ENCODE measurements at regions not wholly inside any gene's neighbourhood (a gene's known extent, or its start where the extent isn't known, plus 50 kb on each side); places are given as distances from the start of the nearest gene placed in this dataset.

DNA sequence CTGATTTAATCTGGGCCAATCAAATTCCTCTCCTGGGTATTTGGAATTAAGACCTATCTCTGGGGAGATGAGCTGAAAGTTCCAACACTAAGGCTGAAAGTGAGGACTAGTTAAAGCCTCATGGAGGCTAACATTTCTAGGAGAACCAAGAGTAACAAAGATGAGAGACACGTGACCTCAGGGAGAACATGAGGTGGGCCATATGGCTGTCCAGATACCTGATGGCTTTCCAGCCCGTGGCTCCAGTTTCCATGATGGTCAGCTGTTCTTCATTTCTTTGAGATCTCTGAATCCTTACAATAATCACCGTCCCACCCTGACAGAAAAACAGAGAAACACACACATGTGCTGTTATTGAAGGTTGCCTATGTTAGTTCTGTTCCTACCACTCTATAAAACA, 66.1 kb downstream of the LEPR start:
- H3K9me3 Mint-ChIP-seq = no peaks in the 10 kb centered on the region
- no peak overlapping the region for H3K27ac Mint-ChIP-seq
- no peaks in the 10 kb centered on the region for H3K36me3 Mint-ChIP-seq (ENCODE audit: low read depth)
- no peaks in the 10 kb centered on the region for H3K4me1 Mint-ChIP-seq (ENCODE audit: low read depth)
- H3K4me3 Mint-ChIP-seq = no peak overlapping the region
- no peaks in the 10 kb centered on the region for H3K27me3 Mint-ChIP-seq
- no peak for DNase-seq

DNA sequence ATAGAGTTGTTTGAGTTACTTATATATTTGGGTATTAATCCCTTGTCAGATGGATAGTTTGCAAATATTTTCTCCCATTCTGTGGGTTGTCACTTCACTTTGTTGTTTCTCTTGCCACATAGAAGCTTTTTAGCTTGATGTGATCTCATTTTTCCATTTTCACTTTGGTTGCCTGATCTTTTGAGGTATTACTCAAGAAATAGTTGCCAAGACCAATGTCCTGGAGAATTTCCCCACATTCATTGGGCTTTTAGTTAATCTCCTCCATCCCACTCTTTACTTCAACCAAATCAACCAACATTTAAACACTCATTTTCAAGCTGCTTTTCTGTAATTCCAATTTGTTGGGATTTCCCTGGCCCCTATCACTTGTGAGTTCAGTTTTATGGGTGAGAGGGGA, 69.0 kb downstream of the LEPR start:
- H3K27ac Mint-ChIP-seq = no peak overlapping the region
- H3K4me3 Mint-ChIP-seq = no peak overlapping the region
- no peak for DNase-seq
- H3K9me3 Mint-ChIP-seq = no peaks in the 10 kb centered on the region
- no peaks in the 10 kb centered on the region for H3K27me3 Mint-ChIP-seq
- no peaks in the 10 kb centered on the region for H3K4me1 Mint-ChIP-seq (ENCODE audit: low read depth)
- no peaks in the 10 kb centered on the region for H3K36me3 Mint-ChIP-seq (ENCODE audit: low read depth)

DNA sequence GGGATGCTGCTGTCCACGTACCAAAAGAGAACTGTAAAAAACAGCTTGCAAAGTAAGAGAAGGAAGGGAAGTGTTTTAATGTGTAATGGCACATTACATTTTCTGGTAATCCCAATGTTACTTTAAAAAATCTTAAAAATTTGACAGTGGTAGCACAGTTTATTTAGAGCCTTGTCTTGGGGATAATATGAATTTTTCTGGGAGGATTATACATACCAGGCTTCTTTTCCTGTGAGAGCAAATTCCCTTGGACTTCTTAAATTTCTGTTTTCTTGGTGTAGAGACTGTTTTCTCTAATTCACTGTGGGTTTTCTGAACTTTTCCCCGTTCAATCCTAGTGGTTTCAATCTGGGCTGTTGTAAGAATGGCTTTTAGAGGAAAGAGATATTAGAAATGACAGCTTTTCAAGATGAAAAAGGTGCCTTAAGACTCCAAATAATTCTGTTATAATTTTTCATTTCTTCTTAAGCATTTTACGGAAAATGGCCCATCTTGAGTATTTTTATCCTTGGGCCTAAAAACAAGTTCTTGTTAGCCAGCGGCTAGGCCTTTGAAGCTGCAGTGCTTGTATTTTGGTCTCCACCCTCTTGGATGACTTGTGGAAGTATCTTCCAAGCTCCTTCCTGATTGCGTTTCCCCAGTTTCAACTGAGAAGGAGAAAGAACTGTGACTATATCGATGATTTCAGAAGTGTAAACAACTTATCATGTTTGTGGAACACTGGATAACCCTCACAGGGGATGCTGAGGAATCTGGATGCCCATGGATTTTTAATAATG, 70.0 kb downstream of the LEPR start:
- Mint-ChIP-seq H3K4me1 (ENCODE audit: low read depth) (no peaks in the 10 kb centered on the region), H3K4me3 (no peak overlapping the region), H3K27me3 (no peaks in the 10 kb centered on the region), H3K27ac (no peak overlapping the region), H3K9me3 (no peaks in the 10 kb centered on the region), H3K36me3 (ENCODE audit: low read depth) (no peaks in the 10 kb centered on the region)
- DNase-seq = no peak

DNA sequence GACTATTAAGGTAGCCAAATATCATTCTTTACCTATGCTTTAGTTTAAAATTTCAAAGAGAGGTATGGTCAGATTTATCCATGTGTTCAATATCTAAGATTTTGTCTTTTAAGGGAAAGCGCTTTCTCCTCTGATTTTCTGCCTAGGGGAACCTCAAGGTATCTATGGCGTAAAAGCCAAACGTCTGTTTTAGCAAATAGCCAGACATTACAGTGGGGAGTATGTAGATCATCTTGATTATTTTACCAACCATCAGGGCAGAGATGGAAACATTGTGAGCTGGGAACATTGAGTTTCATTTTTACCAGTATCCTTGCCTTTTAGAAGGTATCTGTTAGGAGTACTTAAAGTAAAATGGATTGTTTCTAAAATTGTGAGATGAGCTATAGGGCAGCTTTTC, 71.0 kb downstream of the LEPR start:
- Mint-ChIP-seq H3K36me3 (ENCODE audit: low read depth) (no peaks in the 10 kb centered on the region), H3K4me3 (no peak overlapping the region), H3K27me3 (peaks cover 3% of the 10 kb centered on the region), H3K4me1 (ENCODE audit: low read depth) (no peaks in the 10 kb centered on the region), H3K27ac (no peak overlapping the region), H3K9me3 (no peaks in the 10 kb centered on the region)
- no peak for DNase-seq

DNA sequence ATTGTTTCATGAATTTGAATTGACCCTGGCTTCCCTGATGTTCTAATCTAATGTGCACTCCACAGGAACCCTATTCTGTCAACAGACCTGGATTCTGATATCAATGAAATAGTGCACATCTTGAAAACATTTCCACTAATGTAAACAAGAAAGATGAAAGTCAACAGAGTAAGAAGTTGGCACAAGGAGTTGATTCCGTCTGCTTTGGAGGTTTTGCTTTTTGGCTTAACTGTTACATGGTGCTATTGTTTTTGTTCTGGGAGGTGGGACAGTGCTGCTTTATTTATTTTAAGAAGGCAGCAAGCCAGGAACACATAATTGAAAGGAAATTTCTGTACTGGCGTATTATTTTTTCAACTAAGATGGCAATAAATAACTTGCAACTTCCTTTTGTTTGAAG, 73.3 kb downstream of the LEPR start:
- Mint-ChIP-seq H3K4me1 (ENCODE audit: low read depth) (no peaks in the 10 kb centered on the region), H3K36me3 (ENCODE audit: low read depth) (no peaks in the 10 kb centered on the region), H3K9me3 (no peaks in the 10 kb centered on the region), H3K27me3 (peaks cover 3% of the 10 kb centered on the region), H3K27ac (no peak overlapping the region), H3K4me3 (no peak overlapping the region)
- DNase-seq = no peak

- no peaks in the 10 kb centered on the region for H3K36me3 Mint-ChIP-seq (ENCODE audit: low read depth)
- DNase-seq = no peak
- H3K4me1 Mint-ChIP-seq (ENCODE audit: low read depth) = no peaks in the 10 kb centered on the region
Measured at GRCh38 chr1:65494671-65495070, 74.2 kb downstream of the LEPR start.

GRCh38 chr1:65495137-65495536, 74.7 kb downstream of the LEPR start:
- no peak overlapping the region for H3K4me3 Mint-ChIP-seq
- no peaks in the 10 kb centered on the region for H3K4me1 Mint-ChIP-seq (ENCODE audit: low read depth)
- DNase-seq = no peak
- H3K36me3 Mint-ChIP-seq (ENCODE audit: low read depth) = no peaks in the 10 kb centered on the region
- H3K27me3 Mint-ChIP-seq = peaks cover 3% of the 10 kb centered on the region
- no peaks in the 10 kb centered on the region for H3K9me3 Mint-ChIP-seq
- no peak overlapping the region for H3K27ac Mint-ChIP-seq

More at GRCh38 chr1:65494671-65495070, 74.2 kb downstream of the LEPR start:
- no peaks in the 10 kb centered on the region for H3K9me3 Mint-ChIP-seq
- no peak overlapping the region for H3K27ac Mint-ChIP-seq
- H3K4me3 Mint-ChIP-seq = no peak overlapping the region
- H3K27me3 Mint-ChIP-seq = peaks cover 3% of the 10 kb centered on the region

DNA sequence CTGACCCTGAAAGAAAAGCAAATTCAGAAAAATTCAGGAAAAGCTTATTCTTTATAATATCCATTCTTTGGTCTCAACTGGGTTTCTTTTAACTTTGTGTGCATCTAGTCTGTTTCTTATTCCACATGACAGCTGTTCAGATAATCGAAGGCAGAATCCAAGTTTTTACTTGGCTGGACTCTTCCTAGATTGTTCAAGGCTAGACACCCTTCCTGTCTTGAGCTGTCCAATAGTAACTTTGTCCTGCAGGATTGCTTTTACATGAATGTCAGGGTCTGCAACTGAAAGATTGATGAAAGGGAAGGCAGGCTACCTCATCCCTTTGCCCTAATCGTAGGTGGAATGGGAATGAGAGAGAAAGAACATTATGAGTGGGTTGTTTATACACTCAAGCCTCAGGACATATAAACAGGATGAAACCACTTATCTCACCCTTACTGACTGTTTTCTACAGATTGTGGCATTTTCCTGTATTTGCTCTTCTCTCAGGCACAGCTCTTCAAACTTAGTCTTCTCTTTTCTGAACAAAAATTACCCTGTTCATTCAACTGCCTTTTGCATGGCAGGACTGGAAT, 76.9 kb downstream of the LEPR start:
- Mint-ChIP-seq H3K36me3 (ENCODE audit: low read depth) (no peaks in the 10 kb centered on the region), H3K9me3 (no peaks in the 10 kb centered on the region), H3K27ac (no peak overlapping the region), H3K4me1 (ENCODE audit: low read depth) (no peaks in the 10 kb centered on the region), H3K27me3 (peaks cover 3% of the 10 kb centered on the region), H3K4me3 (no peak overlapping the region)
- DNase-seq = no peak

DNA sequence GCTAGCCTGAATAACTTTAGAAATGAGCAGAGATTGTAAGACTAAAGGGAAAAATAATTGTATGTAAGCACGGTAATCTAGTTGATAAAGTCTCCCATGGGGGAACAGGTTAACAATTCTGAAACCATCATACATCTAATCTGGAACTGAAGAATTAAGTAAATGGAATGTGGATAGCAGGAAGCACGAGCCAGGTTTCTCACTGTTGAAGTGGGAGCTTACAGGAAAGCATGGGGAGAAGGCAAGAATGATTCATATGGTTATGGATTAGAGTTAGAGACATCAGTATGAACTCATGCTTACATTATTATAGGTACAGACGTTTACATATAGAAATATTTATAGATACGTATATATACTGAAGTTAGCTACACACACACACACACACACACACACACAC, 83.0 kb downstream of the LEPR start:
- DNase-seq = no peak
- H3K36me3 Mint-ChIP-seq (ENCODE audit: low read depth) = no peaks in the 10 kb centered on the region
- H3K4me3 Mint-ChIP-seq = no peak overlapping the region
- no peaks in the 10 kb centered on the region for H3K9me3 Mint-ChIP-seq
- no peak overlapping the region for H3K27ac Mint-ChIP-seq
- H3K4me1 Mint-ChIP-seq (ENCODE audit: low read depth) = no peaks in the 10 kb centered on the region
- H3K27me3 Mint-ChIP-seq = no peaks in the 10 kb centered on the region

DNA sequence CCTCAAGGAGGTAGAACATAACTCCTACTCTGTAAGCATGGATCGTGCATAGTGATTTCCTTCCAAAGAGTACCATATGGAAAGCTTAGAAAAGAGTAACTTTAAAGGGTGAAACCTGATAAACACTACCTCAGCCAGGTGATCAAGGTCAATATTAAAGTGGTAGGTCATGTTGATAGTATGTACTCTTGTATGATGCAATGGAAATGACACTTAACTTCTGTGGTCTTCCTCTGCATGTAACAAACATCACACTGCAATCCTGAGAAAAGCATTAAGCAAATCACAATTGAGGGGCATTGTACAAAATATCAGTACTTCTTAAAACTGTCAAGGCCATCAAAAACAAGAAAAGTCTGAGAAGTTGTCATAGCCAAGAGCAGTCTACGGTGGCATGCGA, 83.8 kb downstream of the LEPR start:
- Mint-ChIP-seq H3K36me3 (ENCODE audit: low read depth) (no peaks in the 10 kb centered on the region), H3K27me3 (no peaks in the 10 kb centered on the region), H3K4me3 (no peak overlapping the region), H3K9me3 (no peaks in the 10 kb centered on the region), H3K27ac (no peak overlapping the region), H3K4me1 (ENCODE audit: low read depth) (no peaks in the 10 kb centered on the region)
- DNase-seq = no peak

DNA sequence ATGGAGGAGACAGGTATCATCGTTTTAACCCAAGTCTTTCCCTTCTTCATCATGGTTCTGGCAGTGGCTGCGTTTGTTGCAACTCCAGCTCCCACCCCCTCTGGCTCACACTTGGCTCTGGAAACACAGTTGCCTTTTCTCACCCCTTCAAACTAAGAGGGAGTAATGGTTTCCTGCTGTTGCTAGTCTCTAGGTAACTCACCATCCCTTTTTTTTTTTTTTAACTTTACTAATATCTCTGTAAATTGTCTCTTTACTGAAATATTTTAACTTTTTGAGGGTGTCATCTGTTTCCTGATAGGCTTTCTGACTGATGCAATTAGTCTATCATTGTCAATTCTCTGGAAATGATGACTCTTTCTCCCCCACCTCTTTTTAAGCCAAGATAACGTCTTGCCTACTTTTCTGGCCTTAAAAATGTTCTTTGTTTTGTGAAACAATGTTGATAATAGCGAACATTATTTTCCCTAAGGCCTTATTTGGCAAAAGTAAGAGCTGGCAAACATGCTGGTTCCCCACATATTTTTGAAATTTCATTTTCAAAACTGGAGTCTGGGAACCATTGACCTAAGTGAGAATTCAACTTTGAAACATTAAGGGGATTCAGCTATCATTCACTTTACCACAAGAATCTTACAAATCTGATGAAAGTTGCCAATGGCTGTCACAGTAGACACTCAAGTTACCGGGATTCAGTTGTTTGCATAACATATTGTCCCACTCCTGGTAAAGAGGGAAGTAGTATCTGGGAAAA, 85.3 kb downstream of the LEPR start:
- Mint-ChIP-seq H3K36me3 (ENCODE audit: low read depth) (no peaks in the 10 kb centered on the region), H3K27ac (no peak overlapping the region), H3K4me3 (no peak overlapping the region), H3K9me3 (no peaks in the 10 kb centered on the region), H3K4me1 (ENCODE audit: low read depth) (no peaks in the 10 kb centered on the region), H3K27me3 (no peaks in the 10 kb centered on the region)
- DNase-seq = no peak

DNA sequence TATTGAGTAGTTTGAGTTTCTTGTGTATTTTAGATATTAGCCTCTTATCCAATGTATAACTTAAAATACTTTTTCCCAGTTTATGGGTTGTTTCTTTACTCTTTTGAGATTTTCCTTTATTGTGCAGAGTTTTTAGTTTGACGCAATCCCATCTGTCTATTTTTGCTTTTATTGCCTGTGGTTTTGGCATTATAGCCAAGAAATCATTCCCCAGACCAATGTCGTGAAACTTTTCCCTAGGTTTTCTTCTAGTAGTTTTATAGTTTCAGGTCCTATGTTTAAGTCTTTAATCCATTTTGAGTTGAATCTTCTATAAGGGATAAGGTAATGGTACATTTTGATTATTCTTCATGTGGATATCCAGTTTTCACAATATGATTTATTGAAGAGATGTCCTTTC, 87.6 kb downstream of the LEPR start:
- no peaks in the 10 kb centered on the region for H3K4me1 Mint-ChIP-seq (ENCODE audit: low read depth)
- H3K27me3 Mint-ChIP-seq = no peaks in the 10 kb centered on the region
- no peak overlapping the region for H3K27ac Mint-ChIP-seq
- DNase-seq = no peak
- no peaks in the 10 kb centered on the region for H3K9me3 Mint-ChIP-seq
- H3K4me3 Mint-ChIP-seq = no peak overlapping the region
- H3K36me3 Mint-ChIP-seq (ENCODE audit: low read depth) = no peaks in the 10 kb centered on the region

DNA sequence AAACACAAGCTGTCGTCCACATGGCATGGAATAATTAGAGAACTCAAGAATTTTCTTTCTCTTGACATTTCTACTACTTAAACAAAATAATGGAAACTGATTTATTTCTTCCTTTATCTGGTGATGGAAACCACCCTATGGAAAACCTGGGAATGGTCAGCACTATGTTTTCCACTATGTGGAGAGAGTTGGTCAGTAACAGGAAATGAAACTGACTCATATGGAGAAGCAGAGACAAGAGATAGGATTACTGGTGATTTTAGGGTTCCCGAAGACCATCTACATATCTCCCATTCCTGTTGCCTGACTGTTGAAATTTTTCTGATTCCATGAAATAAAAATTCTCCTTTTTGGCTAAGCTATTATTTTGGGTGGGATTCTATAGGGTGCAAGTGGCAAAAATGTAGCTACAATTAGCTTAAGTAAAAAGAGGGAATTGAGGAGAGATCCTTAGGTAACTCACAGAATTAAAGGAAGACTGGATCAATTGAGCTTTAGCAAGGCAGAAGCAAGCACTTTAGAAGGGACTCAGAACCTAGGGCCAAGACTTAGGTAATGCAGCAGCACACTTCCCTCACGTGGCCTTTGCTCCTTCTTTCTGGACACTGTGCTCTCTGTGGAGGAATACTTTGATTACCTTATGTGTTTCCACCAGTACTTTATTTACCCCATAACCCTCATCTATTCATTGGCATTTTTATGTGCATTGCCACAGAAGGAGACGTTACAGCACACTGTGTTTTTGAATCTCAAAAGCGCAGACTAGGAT, 89.6 kb downstream of the LEPR start:
- H3K36me3 Mint-ChIP-seq (ENCODE audit: low read depth) = no peaks in the 10 kb centered on the region
- H3K4me1 Mint-ChIP-seq (ENCODE audit: low read depth) = no peaks in the 10 kb centered on the region
- H3K27me3 Mint-ChIP-seq = no peaks in the 10 kb centered on the region
- H3K9me3 Mint-ChIP-seq = no peaks in the 10 kb centered on the region
- no peak overlapping the region for H3K4me3 Mint-ChIP-seq
- no peak overlapping the region for H3K27ac Mint-ChIP-seq
- DNase-seq = no peak

- no peak for DNase-seq
- Mint-ChIP-seq H3K36me3 (ENCODE audit: low read depth) (no peaks in the 10 kb centered on the region), H3K27me3 (no peaks in the 10 kb centered on the region), H3K4me3 (no peak overlapping the region), H3K27ac (no peak overlapping the region), H3K9me3 (no peaks in the 10 kb centered on the region), H3K4me1 (ENCODE audit: low read depth) (no peaks in the 10 kb centered on the region)
Measured at GRCh38 chr1:65510961-65511360, 90.5 kb downstream of the LEPR start.

Measured in activated T-cell treated with anti-CD3 and anti-CD28 coated beads, Interleukin-2, amount 50 U/mL, for 24 hours (primary cell).